ENCODE measurements at regions not wholly inside any gene's neighbourhood (a gene's known extent, or its start where the extent isn't known, plus 50 kb on each side); places are given as distances from the start of the nearest gene placed in this dataset. TPM values are rescaled to one million over a fixed set of nuclear protein-coding genes. Genes with fewer than 3 reads are reported as not detected.

DNA sequence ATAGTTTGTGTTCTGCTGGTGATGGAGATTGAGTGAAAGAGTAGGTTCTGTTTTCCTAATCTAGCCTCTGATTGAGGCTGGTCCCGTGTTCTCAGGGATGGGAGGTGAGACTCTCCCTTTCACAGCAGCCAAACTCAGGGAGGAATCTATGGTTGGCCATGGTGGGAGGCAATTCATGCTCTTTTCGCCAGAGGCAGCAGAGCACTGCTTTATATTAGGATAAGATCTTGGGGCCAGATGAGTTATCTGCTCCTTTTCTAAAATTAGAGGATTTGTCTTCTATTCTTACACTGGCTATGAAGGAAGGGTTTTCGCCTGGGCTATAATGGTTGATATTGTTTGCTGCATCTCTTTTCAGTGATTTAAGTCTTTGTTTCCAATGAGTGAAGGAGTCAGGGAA lies 63.9 kb upstream of the NLGN4X start:
- no peak overlapping the region for H2BK5ac ChIP-seq (ENCODE audit: low read length)
- H2BK120ac ChIP-seq (ENCODE audit: low read depth, low read length), result no peak overlapping the region
- no CpG with 5 or more reads among the region's 3 CpGs for WGBS (ENCODE audit: extremely low coverage, insufficient coverage, low lambda C conversion rate)
- no peak overlapping the region for H2BK15ac ChIP-seq (replicated peaks; ENCODE audit: low read depth)
- no peak overlapping the region for H2AK5ac ChIP-seq (ENCODE audit: low read length)
- no peak overlapping the region for H4K8ac ChIP-seq (ENCODE audit: low read depth, low read length)
- H4K5ac ChIP-seq (ENCODE audit: low read length), result no peak overlapping the region
- no peaks in the 10 kb centered on the region for H3K4me1 ChIP-seq (ENCODE audit: control insufficient read depth, low read depth, low read length)
- H3K56ac ChIP-seq (ENCODE audit: low read length), result no peak overlapping the region
- no peak overlapping the region for H3K18ac ChIP-seq (ENCODE audit: low read length)
- H3K4ac ChIP-seq (ENCODE audit: low read depth, low read length), result no peak overlapping the region
- no peak for DNase-seq
- H3K9ac ChIP-seq (ENCODE audit: low read length), result no peak overlapping the region
- H3K79me2 ChIP-seq (ENCODE audit: control insufficient read depth, insufficient read depth, low read length), result no peaks in the 10 kb centered on the region
- no peaks in the 10 kb centered on the region for H3K36me3 ChIP-seq (ENCODE audit: control insufficient read depth, insufficient read depth, low read length)
- H3K4me2 ChIP-seq (ENCODE audit: low read length), result no peak overlapping the region
- H3K27me3 ChIP-seq (ENCODE audit: insufficient read depth, low read length, poor library complexity), result no peaks in the 10 kb centered on the region
- no peak overlapping the region for H3K4me3 ChIP-seq (ENCODE audit: low read length)
- H3K23ac ChIP-seq (ENCODE audit: low read length), result no peak overlapping the region
- no peak overlapping the region for H3K27ac ChIP-seq (ENCODE audit: low read depth, low read length)
- no peaks in the 10 kb centered on the region for H3K79me1 ChIP-seq (ENCODE audit: low read length)

DNA sequence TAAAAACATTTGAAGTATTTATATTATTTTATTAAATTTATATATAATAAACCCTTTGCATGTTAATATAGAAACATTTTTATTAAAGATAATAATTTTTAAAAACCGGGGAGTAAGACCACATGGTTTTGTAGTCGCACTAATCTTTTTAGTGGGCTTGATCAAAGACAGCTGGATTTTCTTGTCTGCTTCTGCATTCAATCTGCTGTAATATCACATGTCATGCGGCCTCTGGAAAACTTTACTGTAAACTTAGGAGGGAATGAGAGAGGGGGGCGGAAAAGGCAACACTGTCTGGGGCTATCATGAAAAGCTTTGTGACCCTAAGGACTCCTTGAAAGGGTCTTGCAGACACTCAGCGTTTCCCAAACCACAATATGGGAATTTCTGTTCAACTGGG lies 62.8 kb upstream of the NLGN4X start:
- no peak for DNase-seq

DNA sequence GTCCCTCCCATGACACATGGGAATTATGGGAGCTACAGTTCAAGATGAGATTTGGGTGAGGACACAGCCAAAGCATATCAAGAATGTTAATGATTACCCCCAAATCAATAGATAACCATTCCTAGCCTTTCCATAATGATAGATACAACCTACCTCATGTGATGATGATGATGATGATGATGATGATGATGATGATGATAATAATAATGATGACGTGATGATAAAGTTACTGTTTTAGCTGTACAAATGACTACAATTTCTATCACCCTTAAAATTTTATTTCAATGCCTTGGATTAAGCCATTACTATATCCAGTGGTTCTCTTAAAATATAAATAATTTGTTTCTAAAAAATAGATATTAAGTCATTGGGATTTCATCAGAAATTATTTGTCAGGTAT lies 55.2 kb upstream of the NLGN4X start:
- H4K8ac ChIP-seq (ENCODE audit: low read depth, low read length), result no peak overlapping the region
- H3K79me1 ChIP-seq (ENCODE audit: low read length), result no peaks in the 10 kb centered on the region
- H3K9ac ChIP-seq (ENCODE audit: low read length), result no peak overlapping the region
- H3K4ac ChIP-seq (ENCODE audit: low read depth, low read length), result no peak overlapping the region
- no peak overlapping the region for H3K18ac ChIP-seq (ENCODE audit: low read length)
- no peak overlapping the region for H3K4me2 ChIP-seq (ENCODE audit: low read length)
- no peaks in the 10 kb centered on the region for H3K79me2 ChIP-seq (ENCODE audit: control insufficient read depth, insufficient read depth, low read length)
- no peaks in the 10 kb centered on the region for H3K27me3 ChIP-seq (ENCODE audit: insufficient read depth, low read length, poor library complexity)
- no peak overlapping the region for H3K56ac ChIP-seq (ENCODE audit: low read length)
- no peak overlapping the region for H4K5ac ChIP-seq (ENCODE audit: low read length)
- H2BK5ac ChIP-seq (ENCODE audit: low read length), result no peak overlapping the region
- H3K4me3 ChIP-seq (ENCODE audit: low read length), result no peak overlapping the region
- no peak overlapping the region for H2BK120ac ChIP-seq (ENCODE audit: low read depth, low read length)
- H3K27ac ChIP-seq (ENCODE audit: low read depth, low read length), result no peak overlapping the region
- no peak overlapping the region for H2BK15ac ChIP-seq (replicated peaks; ENCODE audit: low read depth)
- no peak overlapping the region for H3K23ac ChIP-seq (ENCODE audit: low read length)
- no peaks in the 10 kb centered on the region for H3K4me1 ChIP-seq (ENCODE audit: control insufficient read depth, low read depth, low read length)
- no peak for DNase-seq
- no CpG with 5 or more reads among the region's 1 CpG for WGBS (ENCODE audit: extremely low coverage, insufficient coverage, low lambda C conversion rate)
- H2AK5ac ChIP-seq (ENCODE audit: low read length), result no peak overlapping the region
- no peaks in the 10 kb centered on the region for H3K36me3 ChIP-seq (ENCODE audit: control insufficient read depth, insufficient read depth, low read length)

More for the DNA sequence above, 62.8 kb upstream of the NLGN4X start:
- Histone ChIP-seq H3K27me3 (ENCODE audit: insufficient read depth, low read length, poor library complexity) (no peaks in the 10 kb centered on the region), H3K4me1 (ENCODE audit: control insufficient read depth, low read depth, low read length) (no peaks in the 10 kb centered on the region), H3K79me2 (ENCODE audit: control insufficient read depth, insufficient read depth, low read length) (no peaks in the 10 kb centered on the region), H3K9ac (ENCODE audit: low read length) (no peak overlapping the region), H3K23ac (ENCODE audit: low read length) (no peak overlapping the region), H2AK5ac (ENCODE audit: low read length) (no peak overlapping the region), H2BK120ac (ENCODE audit: low read depth, low read length) (no peak overlapping the region), H2BK15ac (replicated peaks; ENCODE audit: low read depth) (no peak overlapping the region), H3K4me3 (ENCODE audit: low read length) (no peak overlapping the region), H3K4ac (ENCODE audit: low read depth, low read length) (no peak overlapping the region), H3K18ac (ENCODE audit: low read length) (no peak overlapping the region), H2BK5ac (ENCODE audit: low read length) (no peak overlapping the region), H3K4me2 (ENCODE audit: low read length) (no peak overlapping the region), H3K36me3 (ENCODE audit: control insufficient read depth, insufficient read depth, low read length) (no peaks in the 10 kb centered on the region), H3K27ac (ENCODE audit: low read depth, low read length) (no peak overlapping the region), H4K5ac (ENCODE audit: low read length) (no peak overlapping the region), H3K56ac (ENCODE audit: low read length) (no peak overlapping the region), H3K79me1 (ENCODE audit: low read length) (no peaks in the 10 kb centered on the region), H4K8ac (ENCODE audit: low read depth, low read length) (no peak overlapping the region)
- no CpG with 5 or more reads among the region's 5 CpGs for WGBS (ENCODE audit: extremely low coverage, insufficient coverage, low lambda C conversion rate)

DNA sequence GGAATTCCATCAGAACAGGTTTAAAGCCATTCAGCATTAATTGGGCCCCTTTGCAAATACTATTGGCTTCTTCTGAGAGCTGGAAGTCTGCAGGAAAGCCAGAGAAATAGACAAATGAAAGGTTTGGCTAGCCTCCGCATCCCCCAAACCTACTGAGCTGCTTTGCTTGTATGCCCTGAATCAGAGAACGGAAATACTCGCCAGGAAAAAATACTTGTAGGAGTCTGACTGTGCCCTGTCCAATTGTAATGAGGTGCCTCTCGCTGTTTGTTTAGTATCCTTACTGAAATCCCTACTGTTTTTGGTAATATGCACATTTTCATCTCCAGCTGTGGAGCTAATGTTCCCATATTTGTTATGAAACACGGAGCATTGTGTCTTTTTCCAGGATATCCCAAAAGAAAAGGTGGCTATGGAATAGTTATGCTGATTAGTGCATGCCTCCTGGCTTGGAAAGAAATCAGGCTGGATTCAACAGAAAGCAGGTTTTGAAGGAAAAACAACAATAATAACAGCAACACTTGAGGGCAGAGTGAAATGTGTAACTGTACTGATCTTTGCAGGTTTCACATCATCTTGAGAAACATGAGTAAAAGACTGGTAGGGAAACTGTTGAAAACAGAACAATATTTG lies 50.7 kb upstream of the NLGN4X start:
- H3K4ac ChIP-seq (ENCODE audit: low read depth, low read length), result no peak overlapping the region
- H3K4me1 ChIP-seq (ENCODE audit: control insufficient read depth, low read depth, low read length), result no peaks in the 10 kb centered on the region
- no peak for DNase-seq
- WGBS (ENCODE audit: extremely low coverage, insufficient coverage, low lambda C conversion rate), result no CpG with 5 or more reads among the region's 5 CpGs
- no peaks in the 10 kb centered on the region for H3K27me3 ChIP-seq (ENCODE audit: insufficient read depth, low read length, poor library complexity)
- no peak overlapping the region for H4K5ac ChIP-seq (ENCODE audit: low read length)
- no peak overlapping the region for H2BK120ac ChIP-seq (ENCODE audit: low read depth, low read length)
- no peak overlapping the region for H3K9ac ChIP-seq (ENCODE audit: low read length)
- H4K8ac ChIP-seq (ENCODE audit: low read depth, low read length), result no peak overlapping the region
- H3K79me2 ChIP-seq (ENCODE audit: control insufficient read depth, insufficient read depth, low read length), result no peaks in the 10 kb centered on the region
- H3K18ac ChIP-seq (ENCODE audit: low read length), result peak overlapping the region; percentile 68
- no peaks in the 10 kb centered on the region for H3K79me1 ChIP-seq (ENCODE audit: low read length)
- no peak overlapping the region for H2BK15ac ChIP-seq (replicated peaks; ENCODE audit: low read depth)
- no peak overlapping the region for H3K23ac ChIP-seq (ENCODE audit: low read length)
- H3K56ac ChIP-seq (ENCODE audit: low read length), result peak overlapping the region; percentile 49
- no peak overlapping the region for H2BK5ac ChIP-seq (ENCODE audit: low read length)
- H3K4me2 ChIP-seq (ENCODE audit: low read length), result no peak overlapping the region
- no peaks in the 10 kb centered on the region for H3K36me3 ChIP-seq (ENCODE audit: control insufficient read depth, insufficient read depth, low read length)
- H2AK5ac ChIP-seq (ENCODE audit: low read length), result no peak overlapping the region
- H3K27ac ChIP-seq (ENCODE audit: low read depth, low read length), result peak overlapping the region; percentile 66
- H3K4me3 ChIP-seq (ENCODE audit: low read length), result no peak overlapping the region

Small RNA genes in the stretch of these regions (small RNA-seq; reads per million reads assigned to genes)
- not detected for gene MIR4770 (ENCODE audit: insufficient read depth)
